ENCODE measurements at regions not wholly inside any gene's neighbourhood (a gene's known extent, or its start where the extent isn't known, plus 50 kb on each side); places are given as distances from the start of the nearest gene placed in this dataset.

GRCh38 chr4:19329077-19329476, 922.6 kb upstream of the SLIT2 start:
- no peaks in the 10 kb centered on the region for H3K4me1 ChIP-seq (ENCODE audit: control insufficient read depth, low read depth, low read length)
- no peaks in the 10 kb centered on the region for H3K9me3 ChIP-seq (ENCODE audit: control insufficient read depth, low read depth, low read length)
- H3K27me3 ChIP-seq (ENCODE audit: control insufficient read depth, insufficient read depth, low read length) = no peaks in the 10 kb centered on the region
- no peak overlapping the region for H3K4me3 ChIP-seq (ENCODE audit: low read length)
- H3K27ac ChIP-seq (ENCODE audit: low read length) = no peak overlapping the region
- H3K36me3 ChIP-seq (ENCODE audit: control insufficient read depth, low read depth, low read length) = no peaks in the 10 kb centered on the region
- H3K9ac ChIP-seq (ENCODE audit: low read length) = no peak overlapping the region

- Histone ChIP-seq H3K9ac (ENCODE audit: low read length) (no peak overlapping the region), H3K36me3 (ENCODE audit: control insufficient read depth, low read depth, low read length) (no peaks in the 10 kb centered on the region), H3K27me3 (ENCODE audit: control insufficient read depth, insufficient read depth, low read length) (no peaks in the 10 kb centered on the region), H3K4me3 (ENCODE audit: low read length) (no peak overlapping the region), H3K9me3 (ENCODE audit: control insufficient read depth, low read depth, low read length) (no peaks in the 10 kb centered on the region), H3K27ac (ENCODE audit: low read length) (no peak overlapping the region), H3K4me1 (ENCODE audit: control insufficient read depth, low read depth, low read length) (no peaks in the 10 kb centered on the region)
Measured at GRCh38 chr4:19327364-19327763, 924.3 kb upstream of the SLIT2 start.

- Histone ChIP-seq H3K36me3 (ENCODE audit: control insufficient read depth, low read depth, low read length) (no peaks in the 10 kb centered on the region), H3K4me1 (ENCODE audit: control insufficient read depth, low read depth, low read length) (peaks cover 6% of the 10 kb centered on the region), H3K4me3 (ENCODE audit: low read length) (no peak overlapping the region), H3K9me3 (ENCODE audit: control insufficient read depth, low read depth, low read length) (no peaks in the 10 kb centered on the region), H3K9ac (ENCODE audit: low read length) (no peak overlapping the region), H3K27ac (ENCODE audit: low read length) (no peak overlapping the region), H3K27me3 (ENCODE audit: control insufficient read depth, insufficient read depth, low read length) (no peaks in the 10 kb centered on the region)
Measured at GRCh38 chr4:19324184-19324583, 927.5 kb upstream of the SLIT2 start.

GRCh38 chr4:19319607-19320006, 932.1 kb upstream of the SLIT2 start:
- H3K9me3 ChIP-seq (ENCODE audit: control insufficient read depth, low read depth, low read length) = no peaks in the 10 kb centered on the region
- peaks cover 6% of the 10 kb centered on the region for H3K4me1 ChIP-seq (ENCODE audit: control insufficient read depth, low read depth, low read length)
- no peak overlapping the region for H3K27ac ChIP-seq (ENCODE audit: low read length)
- no peak overlapping the region for H3K4me3 ChIP-seq (ENCODE audit: low read length)
- no peak overlapping the region for H3K9ac ChIP-seq (ENCODE audit: low read length)
- H3K27me3 ChIP-seq (ENCODE audit: control insufficient read depth, insufficient read depth, low read length) = no peaks in the 10 kb centered on the region
- no peaks in the 10 kb centered on the region for H3K36me3 ChIP-seq (ENCODE audit: control insufficient read depth, low read depth, low read length)

- Histone ChIP-seq H3K4me3 (ENCODE audit: low read length) (no peak overlapping the region), H3K4me1 (ENCODE audit: control insufficient read depth, low read depth, low read length) (peaks cover 6% of the 10 kb centered on the region), H3K9me3 (ENCODE audit: control insufficient read depth, low read depth, low read length) (no peaks in the 10 kb centered on the region), H3K27me3 (ENCODE audit: control insufficient read depth, insufficient read depth, low read length) (no peaks in the 10 kb centered on the region), H3K27ac (ENCODE audit: low read length) (no peak overlapping the region), H3K9ac (ENCODE audit: low read length) (no peak overlapping the region), H3K36me3 (ENCODE audit: control insufficient read depth, low read depth, low read length) (no peaks in the 10 kb centered on the region)
Measured at GRCh38 chr4:19317377-19317776, 934.3 kb upstream of the SLIT2 start.

GRCh38 chr4:19314116-19314515, 937.6 kb upstream of the SLIT2 start:
- H3K9me3 ChIP-seq (ENCODE audit: control insufficient read depth, low read depth, low read length) = no peaks in the 10 kb centered on the region
- H3K4me1 ChIP-seq (ENCODE audit: control insufficient read depth, low read depth, low read length) = no peaks in the 10 kb centered on the region
- no peaks in the 10 kb centered on the region for H3K27me3 ChIP-seq (ENCODE audit: control insufficient read depth, insufficient read depth, low read length)
- H3K27ac ChIP-seq (ENCODE audit: low read length) = no peak overlapping the region
- H3K36me3 ChIP-seq (ENCODE audit: control insufficient read depth, low read depth, low read length) = no peaks in the 10 kb centered on the region
- H3K9ac ChIP-seq (ENCODE audit: low read length) = no peak overlapping the region
- H3K4me3 ChIP-seq (ENCODE audit: low read length) = no peak overlapping the region

GRCh38 chr4:19309378-19309777, 942.3 kb upstream of the SLIT2 start:
- H3K4me3 ChIP-seq (ENCODE audit: low read length) = no peak overlapping the region
- H3K4me1 ChIP-seq (ENCODE audit: control insufficient read depth, low read depth, low read length) = no peaks in the 10 kb centered on the region
- no peak overlapping the region for H3K9ac ChIP-seq (ENCODE audit: low read length)
- H3K27me3 ChIP-seq (ENCODE audit: control insufficient read depth, insufficient read depth, low read length) = no peaks in the 10 kb centered on the region
- H3K27ac ChIP-seq (ENCODE audit: low read length) = no peak overlapping the region
- H3K9me3 ChIP-seq (ENCODE audit: control insufficient read depth, low read depth, low read length) = no peaks in the 10 kb centered on the region
- no peaks in the 10 kb centered on the region for H3K36me3 ChIP-seq (ENCODE audit: control insufficient read depth, low read depth, low read length)

GRCh38 chr4:19304028-19304427, 947.7 kb upstream of the SLIT2 start:
- no peak overlapping the region for H3K27ac ChIP-seq (ENCODE audit: low read length)
- H3K27me3 ChIP-seq (ENCODE audit: control insufficient read depth, insufficient read depth, low read length) = no peaks in the 10 kb centered on the region
- H3K9me3 ChIP-seq (ENCODE audit: control insufficient read depth, low read depth, low read length) = no peaks in the 10 kb centered on the region
- no peaks in the 10 kb centered on the region for H3K36me3 ChIP-seq (ENCODE audit: control insufficient read depth, low read depth, low read length)
- H3K4me1 ChIP-seq (ENCODE audit: control insufficient read depth, low read depth, low read length) = no peaks in the 10 kb centered on the region
- H3K9ac ChIP-seq (ENCODE audit: low read length) = no peak overlapping the region
- no peak overlapping the region for H3K4me3 ChIP-seq (ENCODE audit: low read length)

DNA sequence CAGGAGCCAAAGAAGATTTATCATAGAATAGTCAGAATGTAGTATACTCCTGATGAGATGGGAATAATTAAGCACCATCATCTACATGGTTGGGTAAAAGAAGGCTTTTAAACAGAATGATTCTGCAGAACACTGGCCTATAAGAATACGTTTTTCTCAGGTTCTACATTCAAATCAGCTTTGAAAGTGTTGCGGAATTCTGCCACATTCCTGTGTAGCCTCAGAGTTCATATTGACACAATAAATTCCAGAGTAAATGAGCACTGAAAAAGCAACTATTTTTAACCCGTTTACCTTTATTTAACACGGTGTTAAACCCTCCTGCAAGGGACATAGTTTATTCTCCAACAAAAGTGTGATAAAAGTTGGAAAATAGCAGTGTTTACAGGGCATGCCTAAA, 950.2 kb upstream of the SLIT2 start:
- H3K27ac ChIP-seq (ENCODE audit: low read length) = no peak overlapping the region
- no peaks in the 10 kb centered on the region for H3K27me3 ChIP-seq (ENCODE audit: control insufficient read depth, insufficient read depth, low read length)
- H3K4me3 ChIP-seq (ENCODE audit: low read length) = no peak overlapping the region
- no peaks in the 10 kb centered on the region for H3K9me3 ChIP-seq (ENCODE audit: control insufficient read depth, low read depth, low read length)
- H3K36me3 ChIP-seq (ENCODE audit: control insufficient read depth, low read depth, low read length) = no peaks in the 10 kb centered on the region
- H3K9ac ChIP-seq (ENCODE audit: low read length) = no peak overlapping the region
- no peaks in the 10 kb centered on the region for H3K4me1 ChIP-seq (ENCODE audit: control insufficient read depth, low read depth, low read length)

DNA sequence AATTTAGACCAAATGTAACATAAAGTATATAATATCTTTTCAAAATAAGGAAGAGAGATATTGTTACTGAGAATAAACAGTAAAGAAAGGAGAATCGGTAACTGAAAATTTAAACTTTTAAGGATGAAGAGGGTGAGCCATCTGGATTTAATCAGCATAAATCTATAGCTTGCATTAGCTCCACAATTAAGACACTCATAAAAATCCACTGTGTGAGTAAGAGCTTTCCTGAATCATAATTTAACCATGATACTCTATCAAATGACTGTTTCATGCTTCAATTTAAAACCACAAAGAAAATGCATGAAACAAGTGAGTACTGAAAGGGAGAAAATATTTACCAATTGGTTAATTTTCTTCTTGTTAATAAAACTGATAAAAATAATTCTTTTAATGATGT, 951.5 kb upstream of the SLIT2 start:
- no peaks in the 10 kb centered on the region for H3K4me1 ChIP-seq (ENCODE audit: control insufficient read depth, low read depth, low read length)
- H3K27me3 ChIP-seq (ENCODE audit: control insufficient read depth, insufficient read depth, low read length) = no peaks in the 10 kb centered on the region
- no peaks in the 10 kb centered on the region for H3K36me3 ChIP-seq (ENCODE audit: control insufficient read depth, low read depth, low read length)
- no peak overlapping the region for H3K9ac ChIP-seq (ENCODE audit: low read length)
- H3K27ac ChIP-seq (ENCODE audit: low read length) = no peak overlapping the region
- H3K9me3 ChIP-seq (ENCODE audit: control insufficient read depth, low read depth, low read length) = no peaks in the 10 kb centered on the region
- H3K4me3 ChIP-seq (ENCODE audit: low read length) = no peak overlapping the region

GRCh38 chr4:19298998-19299397, 952.7 kb upstream of the SLIT2 start:
- Histone ChIP-seq H3K4me3 (ENCODE audit: low read length) (no peak overlapping the region), H3K9me3 (ENCODE audit: control insufficient read depth, low read depth, low read length) (no peaks in the 10 kb centered on the region), H3K4me1 (ENCODE audit: control insufficient read depth, low read depth, low read length) (no peaks in the 10 kb centered on the region), H3K27me3 (ENCODE audit: control insufficient read depth, insufficient read depth, low read length) (no peaks in the 10 kb centered on the region), H3K9ac (ENCODE audit: low read length) (no peak overlapping the region), H3K36me3 (ENCODE audit: control insufficient read depth, low read depth, low read length) (no peaks in the 10 kb centered on the region), H3K27ac (ENCODE audit: low read length) (no peak overlapping the region)

DNA sequence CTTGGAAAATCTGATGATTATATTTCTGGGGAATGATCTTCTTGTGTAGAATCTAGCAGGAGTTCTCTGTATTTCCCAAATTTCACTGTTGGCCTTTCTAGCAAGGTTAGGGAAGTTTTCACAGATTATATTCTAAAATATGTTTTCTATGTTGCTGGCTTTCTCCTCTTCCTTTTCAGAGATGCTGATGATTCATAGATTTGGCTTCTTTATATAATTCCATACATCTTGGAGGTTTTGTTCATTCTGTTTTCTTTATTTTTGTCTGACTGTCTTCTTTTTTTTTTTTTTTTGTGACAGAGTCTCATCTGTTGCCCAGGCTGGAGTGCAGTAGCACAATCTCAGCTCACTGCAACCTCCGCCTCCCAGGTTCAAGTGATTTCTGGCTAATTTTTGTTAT, 957.9 kb upstream of the SLIT2 start:
- Histone ChIP-seq H3K9me3 (ENCODE audit: control insufficient read depth, low read depth, low read length) (peaks cover 12% of the 10 kb centered on the region), H3K27ac (ENCODE audit: low read length) (no peak overlapping the region), H3K36me3 (ENCODE audit: control insufficient read depth, low read depth, low read length) (no peaks in the 10 kb centered on the region), H3K9ac (ENCODE audit: low read length) (no peak overlapping the region), H3K4me3 (ENCODE audit: low read length) (no peak overlapping the region), H3K4me1 (ENCODE audit: control insufficient read depth, low read depth, low read length) (no peaks in the 10 kb centered on the region), H3K27me3 (ENCODE audit: control insufficient read depth, insufficient read depth, low read length) (no peaks in the 10 kb centered on the region)

Measured in iPS-18a (cell line).